Endothelial cell of umbilical vein (primary cell): ENCODE measurements at regions not wholly inside any gene's neighbourhood (a gene's known extent, or its start where the extent isn't known, plus 50 kb on each side); places are given as distances from the start of the nearest gene placed in this dataset.

Experiments
- POLR2AphosphoS5 ChIP-seq: IDR thresholded peaks from 2 replicates; pipeline ENCODE4 v1.6.1; 2012; ENCODE audit warnings: low read depth, mild to moderate bottlenecking, control low read depth, low read length, moderate library complexity; ENCODE audit not compliant: insufficient read depth
- TF ChIP-seq, protein P1 (sequence below), 2 donors: IDR thresholded peaks; 1 replicate in 1 of 2; 2 replicates in 1 of 2; pipeline ENCODE4 v1.5.1; 2011; ENCODE audit warnings: low read length in 2 of 2, mild to moderate bottlenecking in 2 of 2, moderate library complexity in 2 of 2, control low read depth in 1 of 2, inconsistent platforms in 1 of 2, low read depth in 1 of 2; ENCODE audit not compliant: insufficient read depth in 1 of 2; ENCODE audit errors: extremely low read depth in 1 of 2
- TF ChIP-seq, protein P2 (sequence below): IDR thresholded peaks from 2 replicates; pipeline ENCODE4 v1.6.1; 2011; ENCODE audit not compliant: insufficient read depth, insufficient read length

DNA sequence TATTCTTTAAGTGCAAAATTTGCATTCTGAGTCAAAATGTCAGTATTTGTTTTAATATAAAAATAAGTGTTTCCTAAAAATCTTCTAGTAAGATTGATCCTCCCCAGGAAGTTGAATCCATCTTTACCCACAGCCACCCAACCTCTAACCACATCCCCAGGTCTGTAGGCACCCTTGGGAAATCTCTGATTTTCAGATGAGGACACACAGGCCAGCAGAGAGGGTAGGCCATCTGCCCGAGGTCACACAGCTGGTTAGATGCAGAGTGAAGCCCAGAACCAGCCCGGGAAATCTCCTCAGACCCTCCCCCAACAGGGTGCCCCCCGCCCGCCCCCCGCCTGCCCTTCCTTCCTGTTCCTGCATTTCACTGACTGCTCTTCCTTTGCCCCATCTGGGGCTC is 277.5 kb downstream of the FBXW7 start:
- TF ChIP-seq, protein P1, sequence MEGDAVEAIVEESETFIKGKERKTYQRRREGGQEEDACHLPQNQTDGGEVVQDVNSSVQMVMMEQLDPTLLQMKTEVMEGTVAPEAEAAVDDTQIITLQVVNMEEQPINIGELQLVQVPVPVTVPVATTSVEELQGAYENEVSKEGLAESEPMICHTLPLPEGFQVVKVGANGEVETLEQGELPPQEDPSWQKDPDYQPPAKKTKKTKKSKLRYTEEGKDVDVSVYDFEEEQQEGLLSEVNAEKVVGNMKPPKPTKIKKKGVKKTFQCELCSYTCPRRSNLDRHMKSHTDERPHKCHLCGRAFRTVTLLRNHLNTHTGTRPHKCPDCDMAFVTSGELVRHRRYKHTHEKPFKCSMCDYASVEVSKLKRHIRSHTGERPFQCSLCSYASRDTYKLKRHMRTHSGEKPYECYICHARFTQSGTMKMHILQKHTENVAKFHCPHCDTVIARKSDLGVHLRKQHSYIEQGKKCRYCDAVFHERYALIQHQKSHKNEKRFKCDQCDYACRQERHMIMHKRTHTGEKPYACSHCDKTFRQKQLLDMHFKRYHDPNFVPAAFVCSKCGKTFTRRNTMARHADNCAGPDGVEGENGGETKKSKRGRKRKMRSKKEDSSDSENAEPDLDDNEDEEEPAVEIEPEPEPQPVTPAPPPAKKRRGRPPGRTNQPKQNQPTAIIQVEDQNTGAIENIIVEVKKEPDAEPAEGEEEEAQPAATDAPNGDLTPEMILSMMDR (IDR thresholded peaks at IDR 0.05; ENCODE audit: extremely low read depth in 1 of 2, insufficient read depth in 1 of 2, low read depth in 1 of 2, low read length in 2 of 2), result no peak
- no peak for TF ChIP-seq POLR2AphosphoS5
- TF ChIP-seq, protein P2, sequence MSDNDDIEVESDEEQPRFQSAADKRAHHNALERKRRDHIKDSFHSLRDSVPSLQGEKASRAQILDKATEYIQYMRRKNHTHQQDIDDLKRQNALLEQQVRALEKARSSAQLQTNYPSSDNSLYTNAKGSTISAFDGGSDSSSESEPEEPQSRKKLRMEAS, result no peak
